ENCODE measurements at regions not wholly inside any gene's neighbourhood (a gene's known extent, or its start where the extent isn't known, plus 50 kb on each side); places are given as distances from the start of the nearest gene placed in this dataset.

DNA sequence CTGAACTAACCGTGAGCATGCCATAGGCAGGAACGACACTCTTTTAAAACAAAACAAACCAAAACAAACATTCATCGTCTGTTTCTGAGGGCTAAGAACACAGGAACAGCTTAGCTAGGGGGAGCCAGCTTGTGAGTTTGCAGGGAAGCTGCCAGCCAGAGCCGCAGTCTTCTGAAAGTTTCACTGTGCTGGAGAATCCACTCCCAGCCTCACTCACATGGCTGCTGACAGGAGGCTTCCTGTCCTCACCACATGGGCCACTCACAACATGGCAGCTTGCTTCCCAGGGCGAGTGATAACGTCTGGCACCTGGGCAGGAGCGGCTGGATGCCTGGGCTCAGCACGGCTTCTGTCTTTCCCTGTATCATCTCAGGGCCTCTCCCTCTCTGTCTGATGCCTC, 275.2 kb downstream of the MSX2 start:
- no peaks in the 10 kb centered on the region for H3K36me3 ChIP-seq (ENCODE audit: insufficient read depth, low read length)
- H3K27me3 ChIP-seq (ENCODE audit: insufficient read depth, low read length) = no peaks in the 10 kb centered on the region
- no peak overlapping the region for H3K27ac ChIP-seq (ENCODE audit: low read depth, low read length)
- WGBS = 84% methylated on average over 8 of the region's 8 CpGs
- H3K9me3 ChIP-seq (ENCODE audit: insufficient read depth, low read depth, low read length) = 0 out of 2 replicates have a peak, but pooled peaks cover 6% of the 10 kb centered on the region
- no peak overlapping the region for H3K4me3 ChIP-seq (ENCODE audit: low read length)
- H3K9ac ChIP-seq (ENCODE audit: low read depth, low read length) = no peak overlapping the region
- no peaks in the 10 kb centered on the region for H3K4me1 ChIP-seq (ENCODE audit: insufficient read depth, low read length)

DNA sequence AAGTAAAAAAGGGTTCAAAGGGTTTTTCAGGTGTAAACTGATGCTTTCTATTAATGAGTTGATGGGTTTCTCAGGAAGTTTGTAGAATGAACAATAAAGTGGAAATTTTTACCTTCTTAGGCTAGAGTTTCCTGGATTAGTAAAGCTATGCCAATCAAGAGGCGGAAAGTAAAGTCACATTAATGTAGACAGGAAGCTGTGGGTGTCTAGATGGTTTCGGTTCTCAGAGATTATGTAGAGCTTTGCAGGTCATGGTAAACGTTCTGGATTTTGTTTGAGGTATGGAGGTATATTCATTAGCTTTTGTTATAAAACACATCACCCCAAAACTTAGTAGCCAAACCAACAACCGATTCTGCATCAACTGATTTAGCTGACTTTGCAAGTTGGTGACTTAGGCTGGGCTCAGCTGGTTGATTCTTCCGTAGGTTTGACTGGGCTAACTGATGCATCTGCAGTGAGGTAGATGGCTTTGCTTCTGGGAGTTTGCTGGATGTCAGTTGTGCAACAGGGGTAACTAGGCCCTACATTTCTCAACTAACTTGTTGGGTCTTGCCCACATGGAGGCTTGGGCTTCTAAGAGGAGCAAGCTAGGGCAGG, 273.8 kb downstream of the MSX2 start:
- H3K4me1 ChIP-seq (ENCODE audit: insufficient read depth, low read length) = no peaks in the 10 kb centered on the region
- H3K36me3 ChIP-seq (ENCODE audit: insufficient read depth, low read length) = no peaks in the 10 kb centered on the region
- H3K4me3 ChIP-seq (ENCODE audit: low read length) = no peak overlapping the region
- H3K27me3 ChIP-seq (ENCODE audit: insufficient read depth, low read length) = no peaks in the 10 kb centered on the region
- no peak overlapping the region for H3K27ac ChIP-seq (ENCODE audit: low read depth, low read length)
- H3K9me3 ChIP-seq (ENCODE audit: insufficient read depth, low read depth, low read length) = 0 out of 2 replicates have a peak, but pooled peaks cover 6% of the 10 kb centered on the region
- H3K9ac ChIP-seq (ENCODE audit: low read depth, low read length) = no peak overlapping the region
- 97% methylated on average over 4 of the region's 5 CpGs for WGBS

DNA sequence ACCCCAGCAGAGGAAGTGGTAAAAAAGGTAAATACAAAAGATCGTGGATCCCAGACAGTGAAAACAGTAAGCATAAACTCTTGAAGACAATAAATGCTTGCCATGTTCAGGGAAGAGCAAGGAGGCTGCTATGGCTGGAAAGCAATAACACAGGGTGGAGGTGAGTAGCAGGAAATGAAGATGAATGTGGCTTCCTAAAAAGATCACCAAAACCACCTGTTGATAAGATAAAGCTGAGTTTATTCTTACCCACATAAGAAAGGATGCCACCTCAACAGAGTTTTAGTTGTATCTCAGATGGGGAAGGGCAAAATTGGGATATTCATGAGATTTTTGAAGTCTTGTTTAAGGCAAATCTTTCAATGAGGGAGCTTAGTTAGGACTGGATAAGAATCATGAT, 273.3 kb downstream of the MSX2 start:
- Histone ChIP-seq H3K9me3 (ENCODE audit: insufficient read depth, low read depth, low read length) (0 out of 2 replicates have a peak, but pooled peaks cover 6% of the 10 kb centered on the region), H3K27me3 (ENCODE audit: insufficient read depth, low read length) (no peaks in the 10 kb centered on the region)
- 88% methylated on average over 1 of the region's 1 CpG for WGBS

DNA sequence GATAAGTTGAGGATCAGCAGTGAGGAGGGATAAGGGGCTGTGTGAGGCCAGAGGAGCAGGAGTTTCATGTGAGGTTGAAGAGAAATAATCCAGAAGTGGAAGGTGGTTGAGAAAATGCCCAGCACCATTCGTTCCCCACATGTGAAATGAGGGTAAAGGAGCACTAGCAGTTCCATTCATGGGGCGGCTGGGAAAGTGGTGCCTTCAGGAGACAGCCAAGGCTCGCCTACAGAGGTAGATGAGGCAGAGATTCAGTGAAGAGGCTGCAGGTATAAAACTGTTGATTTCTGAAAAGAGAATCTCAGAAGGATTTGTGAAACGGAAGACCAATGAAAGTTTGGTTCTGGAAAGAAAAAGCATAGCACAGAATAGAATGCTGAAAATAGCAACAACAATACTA, 272.6 kb downstream of the MSX2 start:
- no peaks in the 10 kb centered on the region for H3K27me3 ChIP-seq (ENCODE audit: insufficient read depth, low read length)
- 88% methylated on average over 4 of the region's 4 CpGs for WGBS

More for the DNA sequence above, 273.3 kb downstream of the MSX2 start:
- Histone ChIP-seq H3K36me3 (ENCODE audit: insufficient read depth, low read length) (no peaks in the 10 kb centered on the region), H3K4me1 (ENCODE audit: insufficient read depth, low read length) (no peaks in the 10 kb centered on the region), H3K4me3 (ENCODE audit: low read length) (no peak overlapping the region), H3K9ac (ENCODE audit: low read depth, low read length) (no peak overlapping the region), H3K27ac (ENCODE audit: low read depth, low read length) (no peak overlapping the region)

DNA sequence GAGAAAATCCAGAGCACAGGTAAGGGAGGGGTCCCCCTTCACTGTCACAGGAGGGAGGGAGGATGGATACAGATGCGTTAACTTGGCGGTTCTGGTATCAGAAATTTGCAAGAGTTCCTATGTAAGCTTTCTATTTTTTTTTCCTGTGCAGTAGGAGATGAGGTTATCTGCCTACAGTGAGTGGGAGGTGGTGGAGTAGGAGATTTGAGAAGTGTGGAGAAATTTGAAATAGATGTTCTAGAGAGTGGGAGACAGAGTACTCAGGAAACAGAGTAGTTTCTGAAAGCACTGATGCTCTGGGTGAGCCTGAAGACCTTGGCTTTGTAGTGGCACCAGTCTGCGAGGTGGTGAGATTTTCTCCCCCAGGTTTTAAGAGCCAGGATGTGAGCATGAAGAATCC, 271.4 kb downstream of the MSX2 start:
- Histone ChIP-seq H3K27me3 (ENCODE audit: insufficient read depth, low read length) (no peaks in the 10 kb centered on the region), H3K9ac (ENCODE audit: low read depth, low read length) (no peak overlapping the region), H3K4me3 (ENCODE audit: low read length) (no peak overlapping the region), H3K4me1 (ENCODE audit: insufficient read depth, low read length) (no peaks in the 10 kb centered on the region), H3K27ac (ENCODE audit: low read depth, low read length) (no peak overlapping the region), H3K36me3 (ENCODE audit: insufficient read depth, low read length) (no peaks in the 10 kb centered on the region), H3K9me3 (ENCODE audit: insufficient read depth, low read depth, low read length) (0 out of 2 replicates have a peak, but pooled peaks cover 6% of the 10 kb centered on the region)
- WGBS = 93% methylated on average over 3 of the region's 3 CpGs

More for the DNA sequence above, 272.6 kb downstream of the MSX2 start:
- no peak overlapping the region for H3K9ac ChIP-seq (ENCODE audit: low read depth, low read length)
- no peak overlapping the region for H3K4me3 ChIP-seq (ENCODE audit: low read length)
- H3K36me3 ChIP-seq (ENCODE audit: insufficient read depth, low read length) = no peaks in the 10 kb centered on the region
- H3K9me3 ChIP-seq (ENCODE audit: insufficient read depth, low read depth, low read length) = 0 out of 2 replicates have a peak, but pooled peaks cover 6% of the 10 kb centered on the region
- no peaks in the 10 kb centered on the region for H3K4me1 ChIP-seq (ENCODE audit: insufficient read depth, low read length)
- no peak overlapping the region for H3K27ac ChIP-seq (ENCODE audit: low read depth, low read length)

DNA sequence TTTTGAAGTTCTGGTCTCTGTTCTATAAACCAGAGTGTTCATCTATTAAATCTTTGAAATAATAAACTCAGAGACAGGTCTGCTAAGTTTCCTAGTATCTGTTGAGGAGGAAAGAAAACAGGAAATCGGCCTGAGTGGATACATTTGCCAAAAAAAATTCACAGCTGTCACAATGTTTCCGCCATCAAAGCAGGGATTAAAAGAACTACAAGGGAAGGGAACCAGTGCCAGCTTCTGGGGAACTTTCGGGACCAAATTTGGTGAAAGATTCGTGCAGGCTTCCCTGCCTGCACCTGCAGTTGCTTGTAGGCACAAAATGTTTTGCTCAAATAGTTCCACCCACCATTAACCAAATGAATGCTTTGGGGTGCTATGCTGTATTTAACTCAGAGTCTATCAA, 267.5 kb downstream of the MSX2 start:
- Histone ChIP-seq H3K9me3 (ENCODE audit: insufficient read depth, low read depth, low read length) (no peaks in the 10 kb centered on the region), H3K27ac (ENCODE audit: low read depth, low read length) (no peak overlapping the region), H3K4me3 (ENCODE audit: low read length) (no peak overlapping the region), H3K9ac (ENCODE audit: low read depth, low read length) (no peak overlapping the region), H3K36me3 (ENCODE audit: insufficient read depth, low read length) (no peaks in the 10 kb centered on the region), H3K4me1 (ENCODE audit: insufficient read depth, low read length) (no peaks in the 10 kb centered on the region), H3K27me3 (ENCODE audit: insufficient read depth, low read length) (no peaks in the 10 kb centered on the region)
- WGBS = 88% methylated on average over 4 of the region's 4 CpGs

DNA sequence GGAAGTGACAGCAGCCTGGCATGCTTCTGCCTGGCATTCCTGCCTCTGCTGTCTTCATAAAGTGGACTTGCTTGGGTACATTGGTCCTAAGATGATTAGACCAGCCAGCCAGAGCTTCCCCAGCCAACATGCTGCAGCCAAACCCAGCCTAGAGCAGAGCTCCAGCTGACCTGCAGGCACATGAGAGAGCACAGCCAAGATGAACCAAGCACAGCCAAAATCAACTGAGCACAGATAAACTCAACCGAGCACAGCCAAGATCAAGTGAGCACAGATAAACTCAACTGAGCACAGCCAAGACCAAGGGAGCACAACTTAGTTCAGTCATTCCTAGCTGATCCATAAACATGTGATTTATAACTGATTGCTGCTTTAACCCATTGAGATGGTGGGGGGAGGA, 266.5 kb downstream of the MSX2 start:
- Histone ChIP-seq H3K9me3 (ENCODE audit: insufficient read depth, low read depth, low read length) (no peaks in the 10 kb centered on the region), H3K27me3 (ENCODE audit: insufficient read depth, low read length) (no peaks in the 10 kb centered on the region), H3K4me3 (ENCODE audit: low read length) (no peak overlapping the region), H3K9ac (ENCODE audit: low read depth, low read length) (no peak overlapping the region), H3K4me1 (ENCODE audit: insufficient read depth, low read length) (no peaks in the 10 kb centered on the region), H3K36me3 (ENCODE audit: insufficient read depth, low read length) (no peaks in the 10 kb centered on the region), H3K27ac (ENCODE audit: low read depth, low read length) (no peak overlapping the region)
- WGBS = 78% methylated on average over 1 of the region's 1 CpG

DNA sequence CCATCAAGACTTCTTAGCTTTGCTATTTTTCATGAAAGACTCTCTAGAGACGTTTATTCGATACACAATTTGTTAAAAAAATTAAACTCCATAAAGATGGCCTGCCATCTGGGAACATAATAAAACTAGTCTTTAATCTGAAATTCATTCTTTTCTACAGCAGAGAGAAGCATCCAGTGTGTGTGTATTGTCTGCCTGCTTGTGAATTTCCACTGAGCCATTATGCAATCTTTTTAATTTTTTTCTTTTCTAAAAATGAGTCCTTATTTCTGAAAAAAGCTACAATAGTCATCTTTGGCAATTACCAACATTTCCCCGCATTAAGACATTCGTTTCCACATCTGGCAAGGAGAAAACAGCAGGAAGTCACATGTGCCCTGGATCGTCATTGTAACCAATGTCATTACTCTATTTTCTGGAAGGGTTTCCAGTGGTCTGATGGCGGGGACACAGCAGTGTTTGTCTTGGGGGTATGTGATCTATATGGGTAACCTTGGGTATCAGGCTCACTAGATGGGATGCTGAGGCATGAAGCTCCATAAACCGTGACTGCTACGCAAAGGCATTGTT, 263.1 kb downstream of the MSX2 start:
- no peaks in the 10 kb centered on the region for H3K9me3 ChIP-seq (ENCODE audit: insufficient read depth, low read depth, low read length)
- no peak overlapping the region for H3K9ac ChIP-seq (ENCODE audit: low read depth, low read length)
- H3K27ac ChIP-seq (ENCODE audit: low read depth, low read length) = no peak overlapping the region
- no peak overlapping the region for H3K4me3 ChIP-seq (ENCODE audit: low read length)
- H3K4me1 ChIP-seq (ENCODE audit: insufficient read depth, low read length) = no peaks in the 10 kb centered on the region
- H3K27me3 ChIP-seq (ENCODE audit: insufficient read depth, low read length) = no peaks in the 10 kb centered on the region
- 95% methylated on average over 7 of the region's 8 CpGs for WGBS
- no peaks in the 10 kb centered on the region for H3K36me3 ChIP-seq (ENCODE audit: insufficient read depth, low read length)

DNA sequence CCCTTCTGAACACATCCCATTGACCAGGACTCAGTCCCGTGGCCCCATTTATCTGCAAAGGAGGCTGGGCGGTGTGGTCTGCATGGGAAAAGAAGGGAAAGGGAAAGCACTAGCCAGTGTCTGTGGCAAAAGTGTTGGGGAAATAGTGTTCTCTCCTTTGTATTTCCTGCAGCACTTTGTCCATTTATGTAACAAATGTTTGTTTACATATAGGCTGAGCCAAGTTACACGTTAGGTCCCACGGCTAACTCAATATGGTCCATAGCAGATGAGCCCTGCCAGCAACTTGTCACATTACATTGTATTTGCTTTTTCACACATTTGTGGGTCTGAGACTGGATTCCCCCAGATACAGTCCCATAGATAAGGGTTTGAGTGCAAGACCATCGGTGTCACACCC, 260.5 kb downstream of the MSX2 start:
- Histone ChIP-seq H3K27me3 (ENCODE audit: insufficient read depth, low read length) (no peaks in the 10 kb centered on the region), H3K4me3 (ENCODE audit: low read length) (no peak overlapping the region), H3K9me3 (ENCODE audit: insufficient read depth, low read depth, low read length) (no peaks in the 10 kb centered on the region), H3K27ac (ENCODE audit: low read depth, low read length) (no peak overlapping the region), H3K36me3 (ENCODE audit: insufficient read depth, low read length) (no peaks in the 10 kb centered on the region), H3K9ac (ENCODE audit: low read depth, low read length) (no peak overlapping the region), H3K4me1 (ENCODE audit: insufficient read depth, low read length) (no peaks in the 10 kb centered on the region)
- WGBS = 95% methylated on average over 5 of the region's 5 CpGs

DNA sequence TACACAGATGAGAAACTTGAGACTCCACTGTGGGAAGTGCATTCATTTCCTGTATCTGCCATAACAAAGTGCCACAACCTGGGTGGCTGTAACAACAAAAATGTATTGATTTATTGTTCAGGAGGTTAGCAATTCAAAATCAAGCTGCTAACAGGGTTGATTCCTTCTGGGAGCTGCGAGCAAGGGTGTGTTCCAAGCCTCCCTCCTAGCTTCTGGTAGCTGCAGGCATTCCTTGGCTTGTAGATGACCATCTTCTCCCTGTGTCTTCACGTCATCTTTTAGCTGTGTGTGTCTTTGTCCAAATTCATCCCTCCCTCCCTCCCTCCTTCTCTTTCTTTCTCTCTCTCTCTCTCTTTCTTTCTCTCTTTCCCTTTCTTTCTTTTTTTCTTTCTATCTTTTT, 258.1 kb downstream of the MSX2 start:
- H3K27me3 ChIP-seq (ENCODE audit: insufficient read depth, low read length) = no peaks in the 10 kb centered on the region
- 83% methylated on average over 2 of the region's 2 CpGs for WGBS

DNA sequence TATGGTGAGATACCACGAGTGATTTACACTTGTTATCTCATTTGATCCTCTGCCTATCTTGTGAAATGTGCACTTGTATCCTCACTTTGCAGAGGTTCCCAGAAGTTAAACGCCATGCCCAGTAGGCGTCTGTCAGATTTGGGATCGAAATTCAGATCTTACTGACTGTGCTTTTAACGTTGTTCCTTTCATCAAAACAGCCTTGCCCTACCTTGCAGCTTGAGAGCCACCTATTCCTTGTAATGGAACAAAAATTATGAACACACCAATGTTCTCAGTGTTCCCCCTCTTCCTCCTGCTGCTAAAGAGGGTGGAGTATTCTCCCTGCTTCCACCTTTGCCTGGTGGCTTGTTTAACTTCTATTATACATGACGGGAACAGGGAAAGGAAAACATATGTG, 257.0 kb downstream of the MSX2 start:
- Histone ChIP-seq H3K9ac (ENCODE audit: low read depth, low read length) (no peak overlapping the region), H3K4me3 (ENCODE audit: low read length) (no peak overlapping the region), H3K9me3 (ENCODE audit: insufficient read depth, low read depth, low read length) (no peaks in the 10 kb centered on the region), H3K4me1 (ENCODE audit: insufficient read depth, low read length) (no peaks in the 10 kb centered on the region), H3K36me3 (ENCODE audit: insufficient read depth, low read length) (no peaks in the 10 kb centered on the region), H3K27me3 (ENCODE audit: insufficient read depth, low read length) (no peaks in the 10 kb centered on the region), H3K27ac (ENCODE audit: low read depth, low read length) (no peak overlapping the region)
- 83% methylated on average over 6 of the region's 6 CpGs for WGBS

More for the DNA sequence above, 258.1 kb downstream of the MSX2 start:
- Histone ChIP-seq H3K9ac (ENCODE audit: low read depth, low read length) (no peak overlapping the region), H3K27ac (ENCODE audit: low read depth, low read length) (no peak overlapping the region), H3K9me3 (ENCODE audit: insufficient read depth, low read depth, low read length) (no peaks in the 10 kb centered on the region), H3K4me3 (ENCODE audit: low read length) (no peak overlapping the region), H3K4me1 (ENCODE audit: insufficient read depth, low read length) (no peaks in the 10 kb centered on the region), H3K36me3 (ENCODE audit: insufficient read depth, low read length) (no peaks in the 10 kb centered on the region)

DNA sequence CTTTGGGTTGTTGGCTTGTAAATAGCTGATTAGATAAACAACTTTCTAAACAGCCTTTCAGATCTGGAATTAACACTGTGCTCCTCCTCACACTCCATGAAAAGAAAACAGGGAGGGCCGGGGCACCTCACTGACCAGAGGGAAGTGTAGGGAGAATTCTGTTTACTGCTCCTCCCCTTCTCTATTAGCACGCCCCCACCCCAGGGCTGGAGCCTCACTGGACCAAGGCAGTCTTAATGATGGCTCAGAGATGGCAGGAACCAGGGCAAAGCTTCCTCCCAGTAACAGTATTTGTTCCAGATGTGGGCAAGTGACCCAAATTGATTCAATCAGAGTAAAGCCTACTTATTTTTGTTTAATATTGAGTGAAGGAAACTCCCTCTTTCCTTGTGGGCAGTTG, 256.6 kb downstream of the MSX2 start:
- H3K4me3 ChIP-seq (ENCODE audit: low read length) = no peak overlapping the region
- no peaks in the 10 kb centered on the region for H3K4me1 ChIP-seq (ENCODE audit: insufficient read depth, low read length)
- H3K36me3 ChIP-seq (ENCODE audit: insufficient read depth, low read length) = no peaks in the 10 kb centered on the region
- H3K27ac ChIP-seq (ENCODE audit: low read depth, low read length) = no peak overlapping the region
- no peaks in the 10 kb centered on the region for H3K27me3 ChIP-seq (ENCODE audit: insufficient read depth, low read length)
- no peak overlapping the region for H3K9ac ChIP-seq (ENCODE audit: low read depth, low read length)
- 79% methylated on average over 1 of the region's 2 CpGs for WGBS
- no peaks in the 10 kb centered on the region for H3K9me3 ChIP-seq (ENCODE audit: insufficient read depth, low read depth, low read length)

All from HUES64 (cell line).